Panc1 (cell line): ENCODE measurements at regions not wholly inside any gene's neighbourhood (a gene's known extent, or its start where the extent isn't known, plus 50 kb on each side); places are given as distances from the start of the nearest gene placed in this dataset.

Experiments
- ATAC-seq: fragments of 200-7000 bp; cut with Tn5 transposase; 2 replicates; pipeline ENCODE4 v1.9.1; 2020; ENCODE audit warnings: mild to moderate bottlenecking, moderate library complexity
- BruUV-seq: library from RNA; stranded (reverse); fragments of 400-500 nt; replicated peaks from 2 replicates; lab custom pipeline; 2021; lab: Mats Ljungman, UMichigan
- CTCF ChIA-PET: fragments of 300-600 bp; sonication (Branson Sonifier 250); formaldehyde crosslinking; loops from one replicate; lab custom pipeline; 2022; ENCODE audit warnings: antibody characterized with exemption; lab: Charles Lee
- POLR2A ChIA-PET: fragments of 300-600 bp; sonication (Branson Sonifier 250); formaldehyde crosslinking; loops from one replicate; lab custom pipeline; 2022; ENCODE audit warnings: antibody characterized with exemption; lab: Charles Lee
- DNase-seq: peaks from one replicate; pipeline ENCODE4 v3.0.0-alpha.2; 2010; ENCODE audit warnings: low read depth, low spot score
- H3K27ac ChIP-seq: 2 replicates; pipeline ENCODE4 v1.5.1; 2011; ENCODE audit warnings: mild to moderate bottlenecking, low read length, inconsistent platforms
- H3K27me3 ChIP-seq: fragments of 200-500 bp; sonication (Bioruptor generic); 2 replicates; pipeline ENCODE4 v1.6.0; 2014; ENCODE audit warnings: low read length, inconsistent platforms; ENCODE audit not compliant: control insufficient read depth, insufficient read depth
- H3K36me3 ChIP-seq: fragments of 200-500 bp; sonication (Bioruptor generic); 2 replicates; pipeline ENCODE4 v1.5.1; 2014; ENCODE audit warnings: inconsistent platforms, mild to moderate bottlenecking, low read length, moderate library complexity; ENCODE audit not compliant: control insufficient read depth, insufficient read depth
- H3K4me1 ChIP-seq: 2 replicates; pipeline ENCODE4 v1.5.1; 2011; ENCODE audit warnings: inconsistent platforms, mild to moderate bottlenecking, low read length, moderate library complexity; ENCODE audit not compliant: control insufficient read depth, insufficient read depth
- H3K4me3 ChIP-seq, 2 experiments: 2 replicates each; pipeline ENCODE4 v1.5.1; 2011 to 2012; ENCODE audit warnings: low read depth in 2 of 2, low read length in 2 of 2, mild to moderate bottlenecking in 2 of 2, inconsistent platforms in 1 of 2, moderate library complexity in 1 of 2
- H3K9me3 ChIP-seq: fragments of 200-500 bp; sonication (Bioruptor generic); 2 replicates; pipeline ENCODE4 v1.5.1; 2014; ENCODE audit warnings: low read depth, mild to moderate bottlenecking, inconsistent platforms, low read length, moderate library complexity; ENCODE audit not compliant: control insufficient read depth, insufficient read depth
- POLR2AphosphoS5 ChIP-seq: IDR thresholded peaks from 2 replicates; pipeline ENCODE4 v1.6.1; 2012; ENCODE audit warnings: mild to moderate bottlenecking, low read depth, low read length, moderate library complexity
- SIN3A ChIP-seq: IDR thresholded peaks from 2 replicates; pipeline ENCODE4 v1.6.1; 2012; ENCODE audit warnings: low read depth, mild to moderate bottlenecking, low read length, moderate library complexity, borderline replicate concordance; ENCODE audit not compliant: insufficient read depth
- TCF7L2 ChIP-seq: IDR thresholded peaks from 2 replicates; pipeline ENCODE4 v1.6.1; 2011; ENCODE audit warnings: mild to moderate bottlenecking, low read depth, low read length, inconsistent platforms
- in situ Hi-C: cut with HindIII; loops from 2 replicates; pipeline ENCODE4 v1.10.0; 2016; ENCODE audit warnings: low sequenced_read_pairs, low pct_unique_long_range_greater_than_20kb
- intact Hi-C: fragments of 100-400 bp; cut with micrococcal nuclease; formaldehyde crosslinking; loops from one replicate; pipeline ENCODE4 v1.10.0; 2022; ENCODE audit not compliant: unreplicated experiment
- TF ChIP-seq, protein P1 (sequence below): fragments of 450-650 bp; IDR thresholded peaks from 2 replicates; pipeline ENCODE4 v1.5.1; 2017; ENCODE audit warnings: mild to moderate bottlenecking
- TF ChIP-seq, protein P2 (sequence below), 2 experiments: IDR thresholded peaks; 2 replicates each; pipeline ENCODE4 v1.6.1; 2011 to 2012; ENCODE audit warnings: low read depth in 2 of 2, control low read depth in 1 of 2, low read length in 1 of 2, mild to moderate bottlenecking in 1 of 2, moderate library complexity in 1 of 2; ENCODE audit not compliant: insufficient read depth in 1 of 2

DNA sequence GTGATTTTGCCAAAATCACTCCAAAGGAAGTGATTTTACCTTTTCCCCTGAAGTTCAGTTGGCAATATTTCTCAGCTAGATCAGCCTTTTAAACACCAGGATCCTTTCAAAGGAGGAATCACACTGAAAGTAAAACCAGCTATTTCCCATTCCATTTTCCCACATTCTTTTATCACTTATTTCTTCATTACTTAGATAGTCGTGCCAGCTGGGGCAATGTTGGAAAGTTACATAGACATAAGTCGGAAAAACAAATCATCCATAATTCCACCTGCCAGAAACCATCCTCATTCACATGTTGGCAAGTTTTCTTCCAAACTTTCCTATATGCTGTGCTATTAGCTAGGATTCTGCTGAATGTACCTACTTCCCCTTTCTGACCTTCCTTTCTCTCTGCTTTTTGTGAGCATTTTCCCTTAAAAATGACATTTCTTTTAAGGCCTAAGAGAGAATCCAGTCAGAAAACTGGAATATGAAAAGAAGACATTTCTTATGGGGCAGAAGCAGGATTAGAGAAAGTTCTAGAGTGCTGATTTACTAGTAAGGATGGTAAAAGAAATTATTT is 170.0 kb upstream of the STK17B start:
- ATAC-seq (no peak), DNase-seq (no peak)
- Histone ChIP-seq H3K27ac (peak overlapping the region; percentile 40; the same call in 1 of the 2 replicates), H3K36me3 (no peaks in the 10 kb centered on the region), H3K27me3 (no peaks in the 10 kb centered on the region), H3K4me3 (no peak overlapping the region), H3K9me3 (no peaks in the 10 kb centered on the region), H3K4me1 (peaks cover 14% of the 10 kb centered on the region)
- in situ Hi-C loops: no loop called here
- intact Hi-C loops: no loop called here
- no peak for TF ChIP-seq SIN3A
- TF ChIP-seq, protein P1, sequence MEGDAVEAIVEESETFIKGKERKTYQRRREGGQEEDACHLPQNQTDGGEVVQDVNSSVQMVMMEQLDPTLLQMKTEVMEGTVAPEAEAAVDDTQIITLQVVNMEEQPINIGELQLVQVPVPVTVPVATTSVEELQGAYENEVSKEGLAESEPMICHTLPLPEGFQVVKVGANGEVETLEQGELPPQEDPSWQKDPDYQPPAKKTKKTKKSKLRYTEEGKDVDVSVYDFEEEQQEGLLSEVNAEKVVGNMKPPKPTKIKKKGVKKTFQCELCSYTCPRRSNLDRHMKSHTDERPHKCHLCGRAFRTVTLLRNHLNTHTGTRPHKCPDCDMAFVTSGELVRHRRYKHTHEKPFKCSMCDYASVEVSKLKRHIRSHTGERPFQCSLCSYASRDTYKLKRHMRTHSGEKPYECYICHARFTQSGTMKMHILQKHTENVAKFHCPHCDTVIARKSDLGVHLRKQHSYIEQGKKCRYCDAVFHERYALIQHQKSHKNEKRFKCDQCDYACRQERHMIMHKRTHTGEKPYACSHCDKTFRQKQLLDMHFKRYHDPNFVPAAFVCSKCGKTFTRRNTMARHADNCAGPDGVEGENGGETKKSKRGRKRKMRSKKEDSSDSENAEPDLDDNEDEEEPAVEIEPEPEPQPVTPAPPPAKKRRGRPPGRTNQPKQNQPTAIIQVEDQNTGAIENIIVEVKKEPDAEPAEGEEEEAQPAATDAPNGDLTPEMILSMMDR: no peak
- TF ChIP-seq, protein P2, sequence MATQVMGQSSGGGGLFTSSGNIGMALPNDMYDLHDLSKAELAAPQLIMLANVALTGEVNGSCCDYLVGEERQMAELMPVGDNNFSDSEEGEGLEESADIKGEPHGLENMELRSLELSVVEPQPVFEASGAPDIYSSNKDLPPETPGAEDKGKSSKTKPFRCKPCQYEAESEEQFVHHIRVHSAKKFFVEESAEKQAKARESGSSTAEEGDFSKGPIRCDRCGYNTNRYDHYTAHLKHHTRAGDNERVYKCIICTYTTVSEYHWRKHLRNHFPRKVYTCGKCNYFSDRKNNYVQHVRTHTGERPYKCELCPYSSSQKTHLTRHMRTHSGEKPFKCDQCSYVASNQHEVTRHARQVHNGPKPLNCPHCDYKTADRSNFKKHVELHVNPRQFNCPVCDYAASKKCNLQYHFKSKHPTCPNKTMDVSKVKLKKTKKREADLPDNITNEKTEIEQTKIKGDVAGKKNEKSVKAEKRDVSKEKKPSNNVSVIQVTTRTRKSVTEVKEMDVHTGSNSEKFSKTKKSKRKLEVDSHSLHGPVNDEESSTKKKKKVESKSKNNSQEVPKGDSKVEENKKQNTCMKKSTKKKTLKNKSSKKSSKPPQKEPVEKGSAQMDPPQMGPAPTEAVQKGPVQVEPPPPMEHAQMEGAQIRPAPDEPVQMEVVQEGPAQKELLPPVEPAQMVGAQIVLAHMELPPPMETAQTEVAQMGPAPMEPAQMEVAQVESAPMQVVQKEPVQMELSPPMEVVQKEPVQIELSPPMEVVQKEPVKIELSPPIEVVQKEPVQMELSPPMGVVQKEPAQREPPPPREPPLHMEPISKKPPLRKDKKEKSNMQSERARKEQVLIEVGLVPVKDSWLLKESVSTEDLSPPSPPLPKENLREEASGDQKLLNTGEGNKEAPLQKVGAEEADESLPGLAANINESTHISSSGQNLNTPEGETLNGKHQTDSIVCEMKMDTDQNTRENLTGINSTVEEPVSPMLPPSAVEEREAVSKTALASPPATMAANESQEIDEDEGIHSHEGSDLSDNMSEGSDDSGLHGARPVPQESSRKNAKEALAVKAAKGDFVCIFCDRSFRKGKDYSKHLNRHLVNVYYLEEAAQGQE (IDR thresholded peaks at IDR 0.05; ENCODE audit: insufficient read depth in 1 of 2, low read depth in 2 of 2, low read length in 1 of 2): no peak
- TF ChIP-seq TCF7L2: no peak
- no peak for TF ChIP-seq POLR2AphosphoS5
- ChIA-PET CTCF (no interaction called here), POLR2A (interaction anchor here (0.6 kb wide), 1 partner anchor 689 kb away, joined by 3 read pairs; no protein-coding TSS in a partner anchor)
- no TSS peak for BruUV-seq

DNA sequence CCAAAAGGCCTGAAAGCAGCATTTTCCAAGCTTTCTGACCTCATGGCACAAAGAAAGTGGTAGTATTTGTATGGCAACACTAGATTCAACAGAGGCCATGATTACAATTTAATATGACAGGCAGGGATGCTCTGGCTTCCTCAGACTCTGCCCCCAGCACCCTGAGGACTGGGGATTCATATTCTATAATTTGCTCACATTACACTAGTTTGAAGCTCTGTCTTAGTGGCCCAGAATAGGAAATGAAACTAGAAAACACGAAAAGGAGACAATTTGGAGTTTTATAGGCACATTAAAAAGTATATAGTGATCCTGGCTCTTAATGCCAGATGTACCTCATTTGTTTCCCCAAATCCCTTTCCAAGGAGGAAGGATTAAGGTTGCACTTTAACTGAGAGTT is 173.0 kb upstream of the STK17B start:
- no peak for ATAC-seq
- in situ Hi-C loops: no loop called here

More for the DNA sequence above, 173.0 kb upstream of the STK17B start:
- BruUV-seq: no TSS peak
- H3K36me3 ChIP-seq: no peaks in the 10 kb centered on the region
- H3K4me1 ChIP-seq: no peaks in the 10 kb centered on the region
- no peaks in the 10 kb centered on the region for H3K9me3 ChIP-seq
- intact Hi-C loops: no loop called here
- no peak for DNase-seq
- no peaks in the 10 kb centered on the region for H3K27me3 ChIP-seq
- no peak overlapping the region; the same call in 1 of the 2 replicates for H3K27ac ChIP-seq
- POLR2A ChIA-PET: no interaction called here
- CTCF ChIA-PET: no interaction called here
- no peak overlapping the region for H3K4me3 ChIP-seq
- TF ChIP-seq SIN3A: no peak
- TF ChIP-seq POLR2AphosphoS5: no peak
- TF ChIP-seq TCF7L2: no peak
- TF ChIP-seq, protein P2 (IDR thresholded peaks at IDR 0.05; ENCODE audit: insufficient read depth in 1 of 2, low read depth in 2 of 2, low read length in 1 of 2): no peak
- TF ChIP-seq, protein P1: no peak
